ENCODE measurements at regions not wholly inside any gene's neighbourhood (a gene's known extent, or its start where the extent isn't known, plus 50 kb on each side); places are given as distances from the start of the nearest gene placed in this dataset.
A peak's percentile ranks its signal among the peaks of the same experiment; 100 is the strongest.

GRCh38 chr3:176904506-176904905 lies 292.8 kb downstream of the TBL1XR1 start:
- no peak overlapping the region for H3K27ac Mint-ChIP-seq
- no peaks in the 10 kb centered on the region for H3K36me3 Mint-ChIP-seq (ENCODE audit: low read depth)
- intact Hi-C loops (cut with micrococcal nuclease), result no loop called here
- no peaks in the 10 kb centered on the region for H3K27me3 Mint-ChIP-seq (ENCODE audit: insufficient read depth)
- no peaks in the 10 kb centered on the region for H3K9me3 Mint-ChIP-seq
- H3K4me3 Mint-ChIP-seq, result no peak overlapping the region
- no peak for DNase-seq (ENCODE audit: low spot score)
- H3K4me1 Mint-ChIP-seq (ENCODE audit: low read depth), result no peaks in the 10 kb centered on the region

GRCh38 chr3:176896640-176897039 lies 300.6 kb downstream of the TBL1XR1 start:
- intact Hi-C loops (cut with micrococcal nuclease), result no loop called here
- Mint-ChIP-seq H3K9me3 (peaks cover 4% of the 10 kb centered on the region), H3K4me1 (ENCODE audit: low read depth) (no peaks in the 10 kb centered on the region), H3K36me3 (ENCODE audit: low read depth) (no peaks in the 10 kb centered on the region), H3K27ac (no peak overlapping the region), H3K4me3 (no peak overlapping the region), H3K27me3 (ENCODE audit: insufficient read depth) (peaks cover 2% of the 10 kb centered on the region)
- DNase-seq (ENCODE audit: low spot score), result no peak

- no peak for DNase-seq (ENCODE audit: low spot score)
- Mint-ChIP-seq H3K9me3 (peaks cover 4% of the 10 kb centered on the region), H3K4me1 (ENCODE audit: low read depth) (no peaks in the 10 kb centered on the region), H3K36me3 (ENCODE audit: low read depth) (no peaks in the 10 kb centered on the region), H3K27me3 (ENCODE audit: insufficient read depth) (peaks cover 2% of the 10 kb centered on the region), H3K27ac (no peak overlapping the region), H3K4me3 (no peak overlapping the region)
- intact Hi-C loops (cut with micrococcal nuclease), result no loop called here
Observed at GRCh38 chr3:176896165-176896564, 301.1 kb downstream of the TBL1XR1 start.

- Mint-ChIP-seq H3K4me1 (ENCODE audit: low read depth) (no peaks in the 10 kb centered on the region), H3K9me3 (no peaks in the 10 kb centered on the region), H3K27ac (no peak overlapping the region), H3K27me3 (ENCODE audit: insufficient read depth) (peaks cover 2% of the 10 kb centered on the region), H3K36me3 (ENCODE audit: low read depth) (no peaks in the 10 kb centered on the region), H3K4me3 (no peak overlapping the region)
- DNase-seq (ENCODE audit: low spot score), result no peak
- intact Hi-C loops (cut with micrococcal nuclease), result no loop called here
Observed at GRCh38 chr3:176879710-176880109, 317.6 kb downstream of the TBL1XR1 start.

- H3K36me3 Mint-ChIP-seq (ENCODE audit: low read depth), result no peaks in the 10 kb centered on the region
- no peaks in the 10 kb centered on the region for H3K9me3 Mint-ChIP-seq
- H3K4me3 Mint-ChIP-seq, result no peak overlapping the region
- H3K4me1 Mint-ChIP-seq (ENCODE audit: low read depth), result peaks cover 8% of the 10 kb centered on the region
- H3K27ac Mint-ChIP-seq, result no peak overlapping the region
- H3K27me3 Mint-ChIP-seq (ENCODE audit: insufficient read depth), result no peaks in the 10 kb centered on the region
- intact Hi-C loops (cut with micrococcal nuclease), result loop anchor here (2.0 to 5.0 kb wide), 2 partner anchors 324 to 906 kb away; partner anchors contain the start of gene TBL1XR1
- no peak for DNase-seq (ENCODE audit: low spot score)
Observed at GRCh38 chr3:176873261-176873660, 324.0 kb downstream of the TBL1XR1 start.

GRCh38 chr3:176872771-176873209 lies 324.5 kb downstream of the TBL1XR1 start:
- Mint-ChIP-seq H3K9me3 (no peaks in the 10 kb centered on the region), H3K4me1 (ENCODE audit: low read depth) (peaks cover 8% of the 10 kb centered on the region), H3K27me3 (ENCODE audit: insufficient read depth) (no peaks in the 10 kb centered on the region), H3K36me3 (ENCODE audit: low read depth) (no peaks in the 10 kb centered on the region), H3K27ac (no peak overlapping the region), H3K4me3 (no peak overlapping the region)
- peak; percentile 30 for DNase-seq (ENCODE audit: low spot score)
- intact Hi-C loops (cut with micrococcal nuclease), result loop anchor here (1.0 to 5.0 kb wide), 4 partner anchors 67 to 1513 kb away; partner anchors contain the start of gene TBL1XR1

GRCh38 chr3:176870451-176870850 lies 326.8 kb downstream of the TBL1XR1 start:
- intact Hi-C loops (cut with micrococcal nuclease), result loop anchor here (5.0 kb wide), 1 partner anchor 327 kb away; the partner anchor contains the start of gene TBL1XR1

GRCh38 chr3:176867681-176868663 lies 329.3 kb downstream of the TBL1XR1 start:
- Mint-ChIP-seq H3K27ac (no peak overlapping the region), H3K9me3 (no peaks in the 10 kb centered on the region), H3K27me3 (ENCODE audit: insufficient read depth) (no peaks in the 10 kb centered on the region), H3K36me3 (ENCODE audit: low read depth) (no peaks in the 10 kb centered on the region), H3K4me1 (ENCODE audit: low read depth) (peaks cover 7% of the 10 kb centered on the region), H3K4me3 (no peak overlapping the region)
- intact Hi-C loops (cut with micrococcal nuclease), result no loop called here
- DNase-seq (ENCODE audit: low spot score), result no peak

More at GRCh38 chr3:176870451-176870850, 326.8 kb downstream of the TBL1XR1 start:
- no peak for DNase-seq (ENCODE audit: low spot score)
- Mint-ChIP-seq H3K36me3 (ENCODE audit: low read depth) (no peaks in the 10 kb centered on the region), H3K27me3 (ENCODE audit: insufficient read depth) (no peaks in the 10 kb centered on the region), H3K27ac (no peak overlapping the region), H3K9me3 (no peaks in the 10 kb centered on the region), H3K4me1 (ENCODE audit: low read depth) (peaks cover 8% of the 10 kb centered on the region), H3K4me3 (no peak overlapping the region)

- H3K9me3 Mint-ChIP-seq, result no peaks in the 10 kb centered on the region
- intact Hi-C loops (cut with micrococcal nuclease), result no loop called here
- peaks cover 1% of the 10 kb centered on the region for H3K27me3 Mint-ChIP-seq (ENCODE audit: insufficient read depth)
- no peak overlapping the region for H3K4me3 Mint-ChIP-seq
- no peak overlapping the region for H3K27ac Mint-ChIP-seq
- H3K4me1 Mint-ChIP-seq (ENCODE audit: low read depth), result no peaks in the 10 kb centered on the region
- H3K36me3 Mint-ChIP-seq (ENCODE audit: low read depth), result no peaks in the 10 kb centered on the region
- DNase-seq (ENCODE audit: low spot score), result no peak
Observed at GRCh38 chr3:176861137-176861536, 336.1 kb downstream of the TBL1XR1 start.

- H3K36me3 Mint-ChIP-seq (ENCODE audit: low read depth), result no peaks in the 10 kb centered on the region
- no peak overlapping the region for H3K4me3 Mint-ChIP-seq
- H3K4me1 Mint-ChIP-seq (ENCODE audit: low read depth), result no peaks in the 10 kb centered on the region
- intact Hi-C loops (cut with micrococcal nuclease), result no loop called here
- H3K27ac Mint-ChIP-seq, result no peak overlapping the region
- no peaks in the 10 kb centered on the region for H3K9me3 Mint-ChIP-seq
- H3K27me3 Mint-ChIP-seq (ENCODE audit: insufficient read depth), result peaks cover 4% of the 10 kb centered on the region
- no peak for DNase-seq (ENCODE audit: low spot score)
Observed at GRCh38 chr3:176856721-176857120, 340.6 kb downstream of the TBL1XR1 start.

- no peak overlapping the region for H3K4me3 Mint-ChIP-seq
- no peaks in the 10 kb centered on the region for H3K4me1 Mint-ChIP-seq (ENCODE audit: low read depth)
- H3K36me3 Mint-ChIP-seq (ENCODE audit: low read depth), result no peaks in the 10 kb centered on the region
- no peak overlapping the region for H3K27ac Mint-ChIP-seq
- intact Hi-C loops (cut with micrococcal nuclease), result no loop called here
- DNase-seq (ENCODE audit: low spot score), result no peak
- no peaks in the 10 kb centered on the region for H3K9me3 Mint-ChIP-seq
- H3K27me3 Mint-ChIP-seq (ENCODE audit: insufficient read depth), result peaks cover 5% of the 10 kb centered on the region
Observed at GRCh38 chr3:176855901-176856486, 341.3 kb downstream of the TBL1XR1 start.

GRCh38 chr3:176855213-176855612 lies 342.1 kb downstream of the TBL1XR1 start:
- no peaks in the 10 kb centered on the region for H3K9me3 Mint-ChIP-seq
- no peak overlapping the region for H3K27ac Mint-ChIP-seq
- intact Hi-C loops (cut with micrococcal nuclease), result no loop called here
- no peak overlapping the region for H3K4me3 Mint-ChIP-seq
- peaks cover 5% of the 10 kb centered on the region for H3K27me3 Mint-ChIP-seq (ENCODE audit: insufficient read depth)
- no peaks in the 10 kb centered on the region for H3K36me3 Mint-ChIP-seq (ENCODE audit: low read depth)
- H3K4me1 Mint-ChIP-seq (ENCODE audit: low read depth), result no peaks in the 10 kb centered on the region
- no peak for DNase-seq (ENCODE audit: low spot score)

GRCh38 chr3:176850498-176850897 lies 346.8 kb downstream of the TBL1XR1 start:
- DNase-seq (ENCODE audit: low spot score), result no peak
- intact Hi-C loops (cut with micrococcal nuclease), result no loop called here
- no peaks in the 10 kb centered on the region for H3K4me1 Mint-ChIP-seq (ENCODE audit: low read depth)
- H3K4me3 Mint-ChIP-seq, result no peak overlapping the region
- H3K27ac Mint-ChIP-seq, result no peak overlapping the region
- no peaks in the 10 kb centered on the region for H3K9me3 Mint-ChIP-seq
- peaks cover 5% of the 10 kb centered on the region for H3K27me3 Mint-ChIP-seq (ENCODE audit: insufficient read depth)
- H3K36me3 Mint-ChIP-seq (ENCODE audit: low read depth), result no peaks in the 10 kb centered on the region

Data from activated T-helper 1 cell treated with anti-CD3 and anti-CD28 coated beads, Interleukin-12 subunit alpha, Interleukin-12 subunit beta, Interleukin-2, Interleukin-4 antibody, amounts not matched to agents 30 ng/mL and 10 ng/mL and 1 ng/mL, durations not matched to agents 14 hours and 24 hours and 36 hours (primary cell).